Left lung (tissue), 4 donors: ENCODE measurements at regions not wholly inside any gene's neighbourhood (a gene's known extent, or its start where the extent isn't known, plus 50 kb on each side); places are given as distances from the start of the nearest gene placed in this dataset.

Source experiments
- ATAC-seq: fragments of 200-7000 bp; cut with Tn5 transposase; one replicate; pipeline ENCODE4 v1.9.1; 2020; ENCODE audit warnings: moderate library complexity
- DNase-seq, 4 donors: peaks; one replicate each; pipeline ENCODE4 v3.0.0-alpha.2; 2013 to 2020
- H3K27ac ChIP-seq, 2 donors: fragments of 200-600 bp; sonication (generic) in 1 of 2; one replicate each; pipeline versions ENCODE4 v1.5.0 to v1.8.0; 2020 to 2021
- H3K27me3 ChIP-seq, 2 donors: fragments of 200-600 bp; sonication (generic) in 1 of 2; one replicate each; pipeline versions ENCODE4 v1.5.0 to v1.8.0; 2020 to 2021
- H3K36me3 ChIP-seq, 2 donors: fragments of 200-600 bp; sonication (generic) in 1 of 2; one replicate each; pipeline versions ENCODE4 v1.5.0 to v1.8.0; 2020 to 2021
- H3K4me1 ChIP-seq, 2 donors: fragments of 200-600 bp; one replicate each; pipeline ENCODE4 v1.8.0; 2021
- H3K4me3 ChIP-seq, 2 donors: fragments of 200-600 bp; sonication (generic) in 1 of 2; one replicate each; pipeline versions ENCODE4 v1.5.0 to v1.8.0; 2020 to 2021; ENCODE audit warnings: mild to moderate bottlenecking in 1 of 2
- H3K9me3 ChIP-seq, 2 donors: fragments of 200-600 bp; sonication (generic) in 1 of 2; one replicate each; pipeline versions ENCODE4 v1.5.0 to v1.8.0; 2020 to 2021
- CTCF ChIP-seq, 2 donors: fragments of 200-600 bp; sonication (generic) in 1 of 2; IDR thresholded peaks; one replicate each; pipeline versions ENCODE4 v1.5.0 to v1.8.0; 2021; ENCODE audit warnings: antibody characterized with exemption in 2 of 2
- intact Hi-C, 2 donors: fragments of 100-400 bp; cut with DNase I; formaldehyde crosslinking; loops; one replicate each; pipeline versions ENCODE4 v1.11.2 to v1.14.2; 2022
- donor health status: DM: no; HTN: yes; CAD: no.
- donor health status: DM: no; HTN: no; CAD: no.

- Histone ChIP-seq H3K27ac (peak overlapping the region; percentile 74 to 76), H3K27me3 (no peaks in the 10 kb centered on the region), H3K4me3 (no peak overlapping the region), H3K4me1 (peaks cover 0 to 16% of the 10 kb centered on the region in 2 donors), H3K9me3 (peaks cover 0 to 20% of the 10 kb centered on the region in 2 donors), H3K36me3 (no peaks in the 10 kb centered on the region)
- ATAC-seq (peak; percentile 87), DNase-seq (peak in 3 of 4 donors; percentile 2 to 54 (median 41))
- intact Hi-C loops: no loop called here
- no peak for TF ChIP-seq CTCF (IDR thresholded peaks at IDR 0.05)
These were observed 135.7 kb upstream of the SLC45A1 start for GRCh38 chr1:8182034-8182761.

GRCh38 chr1:8179132-8179793, 138.7 kb upstream of the SLC45A1 start:
- DNase-seq (no peak), ATAC-seq (no peak)
- no peak overlapping the region for H3K27ac ChIP-seq
- no peaks in the 10 kb centered on the region for H3K27me3 ChIP-seq
- intact Hi-C loops: no loop called here
- H3K4me3 ChIP-seq: no peak overlapping the region
- TF ChIP-seq CTCF (IDR thresholded peaks at IDR 0.05): no peak
- H3K9me3 ChIP-seq: peaks cover 0 to 20% of the 10 kb centered on the region in 2 donors
- no peaks in the 10 kb centered on the region for H3K36me3 ChIP-seq
- H3K4me1 ChIP-seq: peaks cover 0 to 16% of the 10 kb centered on the region in 2 donors

- intact Hi-C loops: no loop called here
- H3K4me1 ChIP-seq: no peaks in the 10 kb centered on the region
- peak in 1 of 4 donors; percentile 2 for DNase-seq
These were observed 141.6 kb upstream of the SLC45A1 start for GRCh38 chr1:8176279-8176678.

GRCh38 chr1:8174807-8175206, 143.1 kb upstream of the SLC45A1 start:
- Histone ChIP-seq H3K27ac (no peak overlapping the region), H3K27me3 (no peaks in the 10 kb centered on the region), H3K9me3 (peaks cover 0 to 15% of the 10 kb centered on the region in 2 donors), H3K4me3 (no peak overlapping the region), H3K4me1 (peaks cover 6 to 9% of the 10 kb centered on the region in 2 donors), H3K36me3 (no peaks in the 10 kb centered on the region)
- intact Hi-C loops: no loop called here
- DNase-seq (peak in 1 of 4 donors; percentile 67), ATAC-seq (peak; percentile 87)
- TF ChIP-seq CTCF (IDR thresholded peaks at IDR 0.05): no peak

More at GRCh38 chr1:8176279-8176678, 141.6 kb upstream of the SLC45A1 start:
- H3K27me3 ChIP-seq: no peaks in the 10 kb centered on the region
- no peaks in the 10 kb centered on the region for H3K36me3 ChIP-seq
- H3K27ac ChIP-seq: no peak overlapping the region
- no peak overlapping the region for H3K4me3 ChIP-seq
- TF ChIP-seq CTCF (IDR thresholded peaks at IDR 0.05): no peak
- no peak for ATAC-seq
- peaks cover 0 to 20% of the 10 kb centered on the region in 2 donors for H3K9me3 ChIP-seq

GRCh38 chr1:8171751-8172464, 145.8 kb upstream of the ERRFI1 start:
- peaks cover 11 to 20% of the 10 kb centered on the region in 2 donors for H3K4me1 ChIP-seq
- H3K4me3 ChIP-seq: no peak overlapping the region
- no peak for TF ChIP-seq CTCF (IDR thresholded peaks at IDR 0.05)
- H3K36me3 ChIP-seq: no peaks in the 10 kb centered on the region
- intact Hi-C loops: no loop called here
- no peaks in the 10 kb centered on the region for H3K9me3 ChIP-seq
- no peaks in the 10 kb centered on the region for H3K27me3 ChIP-seq
- no peak for DNase-seq
- H3K27ac ChIP-seq: no peak overlapping the region
- no peak for ATAC-seq
